ENCODE measurements at regions not wholly inside any gene's neighbourhood (a gene's known extent, or its start where the extent isn't known, plus 50 kb on each side); places are given as distances from the start of the nearest gene placed in this dataset.

DNA sequence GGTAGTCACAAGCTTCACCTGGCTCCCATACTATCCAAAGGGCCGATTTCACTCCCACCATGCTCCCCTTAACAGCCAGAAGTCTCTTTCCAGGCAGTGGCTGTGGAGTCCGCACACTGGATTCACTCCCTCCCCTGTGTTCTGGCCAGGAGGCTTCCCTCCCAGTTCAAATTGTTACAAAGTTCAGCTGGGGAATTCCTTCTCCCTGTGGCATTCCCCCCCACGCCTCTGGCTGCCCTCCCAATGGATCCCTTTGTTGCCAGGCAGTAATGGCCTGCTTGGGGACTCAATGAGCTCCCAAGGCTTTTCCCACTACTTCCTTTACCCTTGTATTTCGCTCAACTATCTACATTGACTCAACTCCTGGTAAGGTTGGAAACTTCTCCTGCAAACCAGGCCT, 1921.4 kb upstream of the PCDH20 start:
- no peaks in the 10 kb centered on the region for H3K27me3 ChIP-seq (ENCODE audit: control insufficient read depth in 4 of 4, insufficient read depth in 4 of 4, low read length in 3 of 4)
- 49% methylated on average over 4 of the region's 4 CpGs for WGBS
- TF ChIP-seq, protein P1, sequence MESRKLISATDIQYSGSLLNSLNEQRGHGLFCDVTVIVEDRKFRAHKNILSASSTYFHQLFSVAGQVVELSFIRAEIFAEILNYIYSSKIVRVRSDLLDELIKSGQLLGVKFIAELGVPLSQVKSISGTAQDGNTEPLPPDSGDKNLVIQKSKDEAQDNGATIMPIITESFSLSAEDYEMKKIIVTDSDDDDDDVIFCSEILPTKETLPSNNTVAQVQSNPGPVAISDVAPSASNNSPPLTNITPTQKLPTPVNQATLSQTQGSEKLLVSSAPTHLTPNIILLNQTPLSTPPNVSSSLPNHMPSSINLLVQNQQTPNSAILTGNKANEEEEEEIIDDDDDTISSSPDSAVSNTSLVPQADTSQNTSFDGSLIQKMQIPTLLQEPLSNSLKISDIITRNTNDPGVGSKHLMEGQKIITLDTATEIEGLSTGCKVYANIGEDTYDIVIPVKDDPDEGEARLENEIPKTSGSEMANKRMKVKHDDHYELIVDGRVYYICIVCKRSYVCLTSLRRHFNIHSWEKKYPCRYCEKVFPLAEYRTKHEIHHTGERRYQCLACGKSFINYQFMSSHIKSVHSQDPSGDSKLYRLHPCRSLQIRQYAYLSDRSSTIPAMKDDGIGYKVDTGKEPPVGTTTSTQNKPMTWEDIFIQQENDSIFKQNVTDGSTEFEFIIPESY (IDR thresholded peaks at IDR 0.05) = no peak
- no peak for TF ChIP-seq ATF3 (IDR thresholded peaks at IDR 0.05)
- TF ChIP-seq NR2F2 (IDR thresholded peaks at IDR 0.05) = no peak
- TF ChIP-seq FOXA1 (IDR thresholded peaks at IDR 0.05) = no peak
- no peak for TF ChIP-seq RXRA (IDR thresholded peaks at IDR 0.05)
- no peak for TF ChIP-seq HNF4G (IDR thresholded peaks at IDR 0.05)
- no peak for TF ChIP-seq EGR1 (IDR thresholded peaks at IDR 0.05; ENCODE audit: low read depth in 2 of 2)
- TF ChIP-seq TAF1 (conservative IDR thresholded peaks at IDR 0.05) = no peak
- no peak for TF ChIP-seq YY1 (IDR thresholded peaks at IDR 0.05)
- TF ChIP-seq SP1 (IDR thresholded peaks at IDR 0.05) = no peak
- no peak for TF ChIP-seq CTCF (IDR thresholded peaks at IDR 0.05; ENCODE audit: low read depth, low read length, missing input control)
- no peak for TF ChIP-seq JUND (IDR thresholded peaks at IDR 0.05)
- no peak for TF ChIP-seq REST (IDR thresholded peaks at IDR 0.05)
- no peak for TF ChIP-seq RAD21 (IDR thresholded peaks at IDR 0.05)
- no peak overlapping the region for H3K9ac ChIP-seq (ENCODE audit: low read depth in 1 of 2, low read length in 2 of 2)
- no peak for DNase-seq (ENCODE audit: low spot score)
- H3K36me3 ChIP-seq (ENCODE audit: control insufficient read depth in 4 of 4, insufficient read depth in 3 of 4, low read depth in 1 of 4, low read length in 3 of 4) = no peaks in the 10 kb centered on the region
- peaks cover 0 to 4% (median 0%) of the 10 kb centered on the region in 4 donors for H3K9me3 ChIP-seq (ENCODE audit: control insufficient read depth in 4 of 4, low read length in 3 of 4)
- no peak overlapping the region for H3K4me3 ChIP-seq (ENCODE audit: low read depth in 1 of 3, low read length in 3 of 3)
- no peaks in the 10 kb centered on the region for H3K4me1 ChIP-seq (ENCODE audit: control insufficient read depth in 4 of 4, insufficient read depth in 4 of 4, low read length in 3 of 4)
- H3K27ac ChIP-seq (ENCODE audit: low read depth in 1 of 2, low read length in 2 of 2) = no peak overlapping the region

DNA sequence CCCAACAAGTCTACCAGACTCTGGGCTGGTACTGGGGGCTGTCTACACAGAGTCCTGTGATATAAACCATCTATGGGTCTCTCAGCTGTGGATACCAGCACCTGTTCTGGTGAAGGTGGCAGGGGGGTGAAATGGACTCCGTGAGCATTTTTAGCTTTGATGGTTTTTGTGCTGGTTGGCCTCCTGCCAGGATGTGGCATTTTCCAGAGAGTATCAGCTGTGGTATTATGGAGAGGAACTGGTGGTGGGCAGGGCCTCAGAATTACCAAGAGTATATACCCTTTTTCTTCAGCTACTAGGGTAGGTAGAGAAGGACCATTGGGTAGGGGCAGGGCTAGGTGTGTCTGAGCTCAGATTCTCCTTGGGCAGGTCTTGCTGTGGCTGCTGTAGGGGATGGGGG, 1920.9 kb upstream of the PCDH20 start:
- H3K9me3 ChIP-seq (ENCODE audit: control insufficient read depth in 4 of 4, low read length in 3 of 4) = peaks cover 0 to 4% (median 0%) of the 10 kb centered on the region in 4 donors
- H3K36me3 ChIP-seq (ENCODE audit: control insufficient read depth in 4 of 4, insufficient read depth in 3 of 4, low read depth in 1 of 4, low read length in 3 of 4) = no peaks in the 10 kb centered on the region
- TF ChIP-seq HNF4A (conservative IDR thresholded peaks at IDR 0.05) (no peak), FOXA2 (IDR thresholded peaks at IDR 0.05) (no peak), FOXA1 (IDR thresholded peaks at IDR 0.05) (no peak), JUND (IDR thresholded peaks at IDR 0.05) (no peak), NR2F2 (IDR thresholded peaks at IDR 0.05) (no peak)
- no peaks in the 10 kb centered on the region for H3K4me1 ChIP-seq (ENCODE audit: control insufficient read depth in 4 of 4, insufficient read depth in 4 of 4, low read length in 3 of 4)
- DNase-seq (ENCODE audit: low spot score) = no peak
- H3K9ac ChIP-seq (ENCODE audit: low read depth in 1 of 2, low read length in 2 of 2) = no peak overlapping the region
- no peak overlapping the region for H3K27ac ChIP-seq (ENCODE audit: low read depth in 1 of 2, low read length in 2 of 2)
- 69% methylated on average over 1 of the region's 1 CpG for WGBS
- no peaks in the 10 kb centered on the region for H3K27me3 ChIP-seq (ENCODE audit: control insufficient read depth in 4 of 4, insufficient read depth in 4 of 4, low read length in 3 of 4)
- H3K4me3 ChIP-seq (ENCODE audit: low read depth in 1 of 3, low read length in 3 of 3) = no peak overlapping the region

Data from liver (tissue), 8 donors.